Effector CD8-positive, alpha-beta T cell (primary cell): ENCODE measurements at regions not wholly inside any gene's neighbourhood (a gene's known extent, or its start where the extent isn't known, plus 50 kb on each side); places are given as distances from the start of the nearest gene placed in this dataset.
"Not testable (repeated sequence)": the region's sequence is repeated elsewhere in the genome, so short reads cannot be mapped to it uniquely, and the experiment has no call there.

ENCODE experiments used
- DNase-seq: peaks from one replicate; lab custom pipeline; 2025; lab: John Stamatoyannopoulos, UW

GRCh38 chr22:22193923-22194322 lies 50.7 kb upstream of the VPREB1 start:
- no peak for DNase-seq

DNA sequence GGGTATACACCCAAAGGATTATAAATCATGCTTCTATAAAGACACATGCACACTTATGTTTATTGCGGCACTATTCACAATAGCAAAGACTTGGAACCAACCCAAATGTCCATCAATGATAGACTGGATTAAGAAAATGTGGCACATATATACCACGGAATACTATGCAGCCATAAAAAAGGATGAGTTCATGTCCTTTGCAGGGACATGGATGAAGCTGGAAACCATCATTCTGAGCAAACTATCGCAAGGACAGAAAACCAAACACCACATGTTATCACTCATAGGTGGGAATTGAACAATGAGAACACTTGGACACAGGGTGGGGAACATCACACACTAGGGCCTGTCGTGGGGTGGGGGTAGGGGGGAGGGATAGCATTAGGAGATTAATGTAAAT lies 51.1 kb upstream of the VPREB1 start:
- not testable (repeated sequence) for DNase-seq

DNA sequence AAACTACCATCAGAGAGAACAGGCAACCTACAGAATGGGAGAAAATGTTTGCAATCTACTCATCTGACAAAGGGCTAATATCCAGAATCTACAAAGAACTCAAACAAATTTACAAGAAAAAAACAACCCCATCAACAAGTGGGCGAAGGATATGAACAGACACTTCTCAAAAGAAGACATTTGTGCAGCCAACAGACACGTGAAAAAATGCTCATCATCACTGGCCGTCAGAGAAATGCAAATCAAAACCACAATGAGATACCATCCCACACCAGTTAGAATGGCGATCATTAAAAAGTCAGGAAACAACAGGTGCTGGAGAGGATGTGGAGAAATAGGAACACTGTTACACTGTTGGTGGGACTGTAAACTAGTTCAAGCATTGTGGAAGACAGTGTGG lies 51.6 kb upstream of the VPREB1 start:
- not testable (repeated sequence) for DNase-seq

GRCh38 chr22:22189796-22190195 lies 54.8 kb upstream of the VPREB1 start:
- DNase-seq = not testable (repeated sequence)

DNA sequence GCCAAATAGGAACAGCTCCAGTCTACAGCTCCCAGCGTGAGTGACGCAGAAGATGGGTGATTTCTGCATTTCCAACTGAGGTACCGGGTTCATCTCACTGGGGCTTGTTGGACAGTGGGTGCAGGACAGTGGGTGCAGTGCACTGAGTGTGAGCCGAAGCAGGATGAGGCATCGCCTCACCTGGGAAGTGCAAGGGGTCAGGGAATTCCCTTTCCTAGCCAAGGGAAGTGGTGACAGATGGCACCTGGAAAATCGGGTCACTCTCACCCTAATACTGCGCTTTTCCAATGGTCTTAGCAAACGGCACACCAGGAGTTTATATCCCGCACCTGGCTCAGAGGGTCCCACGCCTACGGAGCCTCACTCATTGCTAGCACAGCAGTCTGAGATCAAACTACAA lies 56.7 kb upstream of the VPREB1 start:
- DNase-seq = not testable (repeated sequence)

DNA sequence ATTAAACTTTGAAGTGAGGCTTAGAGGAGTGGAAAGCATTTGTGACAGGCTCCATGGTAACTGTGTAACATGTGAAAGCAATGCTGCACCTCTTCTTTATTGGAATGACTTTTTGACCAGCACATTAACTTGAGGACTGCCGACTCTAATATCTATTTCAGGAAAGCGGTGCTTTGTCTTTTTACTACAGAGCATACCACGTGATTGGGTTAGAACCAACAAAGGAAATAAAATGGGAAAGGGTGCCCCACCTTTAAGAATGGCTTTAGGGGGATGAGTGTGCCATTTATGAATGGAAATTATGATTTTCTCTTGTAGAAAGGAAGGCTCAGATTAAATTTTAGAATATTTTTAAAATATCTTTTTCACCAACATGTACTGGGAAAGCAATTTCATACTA lies 57.3 kb upstream of the VPREB1 start:
- no peak for DNase-seq

- no peak for DNase-seq
Observed at GRCh38 chr22:22185844-22186499, 58.6 kb upstream of the VPREB1 start.

- DNase-seq = no peak
Observed at GRCh38 chr22:22185217-22185616, 59.4 kb upstream of the VPREB1 start.

DNA sequence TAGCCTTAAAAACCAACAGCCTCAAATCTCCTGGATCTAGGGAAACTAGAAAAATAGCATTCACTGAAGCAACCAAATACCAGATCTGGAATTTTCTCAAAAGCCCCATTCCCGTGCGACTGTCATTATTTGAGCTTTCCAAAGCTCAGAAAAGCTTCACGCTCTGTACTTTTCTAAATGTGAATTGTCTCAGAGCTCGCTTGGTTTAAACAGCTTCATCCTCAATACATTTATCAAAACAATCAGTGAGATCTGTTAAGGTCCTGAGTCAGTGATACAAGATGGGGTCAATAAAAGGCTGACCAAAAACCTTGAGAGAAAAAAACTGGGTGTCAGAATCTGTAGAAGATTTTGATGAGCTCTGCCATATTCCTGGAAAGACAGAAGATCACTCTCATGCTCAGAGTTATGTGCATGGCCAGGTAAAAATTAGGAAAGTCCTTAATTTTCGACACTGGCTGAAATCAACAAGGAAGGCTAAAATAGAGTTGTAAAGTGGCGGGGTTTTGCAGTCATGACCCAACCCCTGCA lies 60.2 kb upstream of the VPREB1 start:
- no peak for DNase-seq

GRCh38 chr22:22182990-22183264 lies 61.7 kb upstream of the VPREB1 start:
- no peak for DNase-seq

- no peak for DNase-seq
Observed at GRCh38 chr22:22182218-22182989, 62.2 kb upstream of the VPREB1 start.

- DNase-seq = no peak
Observed at GRCh38 chr22:22181341-22181850, 63.2 kb upstream of the VPREB1 start.

DNA sequence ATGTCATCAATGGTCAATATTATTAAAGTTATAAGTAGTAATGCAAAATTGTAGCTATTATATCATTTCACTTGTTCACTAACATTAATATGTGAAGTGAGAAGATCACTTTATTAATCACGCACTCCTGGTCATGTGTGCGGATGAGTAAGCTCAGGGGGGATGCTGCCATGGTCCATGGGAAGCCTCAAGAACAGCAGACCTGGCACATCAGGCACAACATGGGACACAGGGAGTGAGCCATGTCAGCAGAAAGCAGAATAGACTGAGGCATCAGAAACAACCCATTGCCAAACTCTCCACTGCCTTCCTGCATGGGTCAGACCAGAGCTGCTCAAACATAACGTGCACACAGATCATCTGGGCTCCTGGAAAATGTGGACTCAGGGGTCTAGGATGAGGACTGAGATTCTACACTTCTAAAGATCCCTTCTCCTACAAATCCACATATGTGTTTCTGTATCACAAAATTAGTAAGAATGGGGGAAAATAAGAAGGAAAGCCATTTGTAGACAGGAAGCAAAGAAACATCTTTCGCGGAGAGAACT lies 63.8 kb upstream of the VPREB1 start:
- DNase-seq = no peak

DNA sequence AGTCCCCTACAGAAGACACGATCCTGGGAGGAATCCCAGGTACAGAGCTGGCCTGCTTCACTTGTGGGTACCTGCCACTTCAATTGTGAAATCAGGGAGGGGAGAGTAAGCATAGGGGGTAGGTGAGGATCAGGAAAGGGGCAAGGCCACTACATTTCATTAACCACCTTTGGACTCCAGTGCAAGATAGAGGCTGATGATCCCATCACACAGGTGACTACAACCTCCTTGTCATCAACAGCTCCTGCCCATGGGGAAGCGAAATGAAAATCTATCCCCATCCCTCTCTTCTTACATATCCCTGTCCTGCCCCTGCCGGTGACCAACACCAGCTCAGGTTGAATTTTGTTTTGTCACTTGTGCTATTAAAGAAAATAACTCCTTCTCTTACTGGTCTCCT lies 64.7 kb upstream of the VPREB1 start:
- DNase-seq = no peak

DNA sequence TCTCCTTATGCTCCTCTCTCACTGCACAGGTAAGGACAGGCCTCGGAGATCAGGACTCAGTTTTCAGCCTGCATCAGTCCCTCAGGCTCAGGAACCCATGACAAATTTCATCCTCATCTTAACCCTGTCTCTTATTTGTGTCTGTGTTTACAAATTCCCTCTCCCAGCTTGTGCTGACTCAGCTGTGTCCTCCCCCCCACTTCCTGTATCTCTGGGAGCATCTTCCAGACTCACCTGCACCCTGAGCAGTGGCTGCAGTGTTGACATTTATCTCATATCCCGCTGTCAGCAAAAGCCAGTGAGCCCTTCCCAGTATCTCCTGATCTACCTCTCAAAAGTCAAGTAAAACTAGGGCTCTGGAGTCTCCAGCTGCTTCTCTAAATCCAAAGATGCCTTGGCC lies 65.6 kb upstream of the VPREB1 start:
- DNase-seq = no peak

DNA sequence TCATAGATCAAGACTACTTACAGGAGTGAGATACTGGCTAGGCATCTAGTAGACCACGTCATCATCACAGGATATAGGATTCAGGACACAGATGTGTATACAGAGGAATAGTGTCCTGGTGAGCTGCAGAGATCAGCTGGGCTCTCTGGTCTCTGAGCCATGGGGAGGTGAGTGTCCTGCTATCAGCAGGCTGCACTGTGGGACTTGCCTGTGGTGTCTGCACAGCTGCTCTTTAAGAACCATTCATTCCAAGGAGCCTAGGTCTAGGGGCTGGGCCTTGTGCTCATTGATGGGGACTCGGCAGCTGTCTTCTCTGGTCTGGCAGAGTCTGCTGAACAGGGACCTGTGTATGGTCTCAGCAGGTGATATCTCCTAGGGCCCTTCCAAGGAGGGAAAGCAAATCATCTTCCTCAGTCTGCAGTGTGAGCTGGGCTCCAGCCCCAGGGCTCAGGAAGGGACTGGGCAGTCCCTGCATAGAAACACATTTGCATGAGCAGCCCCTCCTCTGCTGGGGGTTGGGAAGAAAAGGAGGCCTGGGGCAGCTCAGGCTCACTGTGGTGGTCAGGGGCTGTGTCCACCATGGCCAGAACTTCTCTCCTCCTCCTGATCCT lies 66.1 kb upstream of the VPREB1 start:
- DNase-seq = no peak

DNA sequence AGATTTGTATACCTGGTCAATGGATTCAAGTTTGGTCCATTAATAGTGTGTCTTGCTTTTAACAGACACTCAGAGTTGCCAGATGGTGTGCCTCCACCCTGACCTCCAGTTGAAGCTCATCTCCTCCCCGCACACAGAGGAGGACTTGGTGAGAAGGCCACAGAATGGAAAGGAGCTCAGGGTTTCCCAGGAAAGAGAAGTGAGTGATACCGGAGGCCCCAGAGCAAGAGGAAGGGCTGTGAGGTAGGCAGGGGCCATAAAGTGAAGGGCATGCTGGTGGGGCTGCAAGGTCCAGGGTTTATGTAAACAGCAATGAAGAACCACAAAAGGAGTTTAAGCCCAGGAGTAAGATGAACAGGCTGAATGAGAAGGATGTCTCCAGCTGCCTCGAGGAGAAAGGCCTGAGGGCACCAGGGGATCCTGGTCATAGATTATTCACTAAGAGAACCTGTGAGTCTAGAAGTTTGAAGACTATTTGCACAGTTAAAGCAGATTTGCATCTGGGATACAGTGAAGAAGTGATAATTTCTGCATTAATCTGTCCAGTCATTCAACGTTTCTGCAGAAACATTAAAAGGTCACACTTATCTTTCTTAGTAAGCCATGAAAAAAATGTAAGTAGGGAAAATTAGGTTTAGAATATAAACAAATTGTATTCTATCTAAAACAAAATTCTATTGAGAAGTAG lies 67.5 kb upstream of the VPREB1 start:
- DNase-seq = no peak

DNA sequence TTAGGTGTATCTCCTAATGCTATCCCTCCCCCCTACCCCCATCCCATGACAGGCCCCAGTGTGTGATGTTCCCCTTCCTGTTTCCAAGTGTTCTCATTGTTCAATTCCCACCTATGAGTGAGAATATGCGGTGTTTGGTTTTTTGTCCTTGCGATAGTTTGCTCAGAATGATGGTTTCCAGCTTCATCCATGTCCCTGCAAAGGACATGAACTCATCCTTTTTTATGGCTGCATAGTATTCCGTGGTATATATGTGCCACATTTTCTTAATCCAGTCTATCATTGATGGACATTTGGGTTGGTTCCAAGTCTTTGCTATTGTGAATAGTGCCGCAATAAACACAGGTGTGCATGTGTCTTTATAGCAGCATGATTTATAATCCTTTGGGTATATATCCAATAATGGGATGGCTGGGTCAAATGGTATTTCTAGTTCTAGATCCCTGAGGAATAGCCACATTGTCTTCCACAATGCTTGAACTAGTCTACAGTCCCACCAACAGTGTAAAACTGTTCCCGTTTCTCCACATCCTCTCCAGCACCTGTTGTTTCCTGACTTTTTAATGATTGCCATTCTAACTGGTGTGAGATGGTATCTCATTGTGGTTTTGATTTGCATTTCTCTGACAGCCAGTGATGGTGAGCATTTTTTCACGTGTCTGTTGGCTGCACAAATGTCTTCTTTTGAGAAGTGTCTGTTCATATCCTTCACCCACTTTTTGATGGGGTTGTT lies 71.5 kb upstream of the VPREB1 start:
- not testable (repeated sequence) for DNase-seq

DNA sequence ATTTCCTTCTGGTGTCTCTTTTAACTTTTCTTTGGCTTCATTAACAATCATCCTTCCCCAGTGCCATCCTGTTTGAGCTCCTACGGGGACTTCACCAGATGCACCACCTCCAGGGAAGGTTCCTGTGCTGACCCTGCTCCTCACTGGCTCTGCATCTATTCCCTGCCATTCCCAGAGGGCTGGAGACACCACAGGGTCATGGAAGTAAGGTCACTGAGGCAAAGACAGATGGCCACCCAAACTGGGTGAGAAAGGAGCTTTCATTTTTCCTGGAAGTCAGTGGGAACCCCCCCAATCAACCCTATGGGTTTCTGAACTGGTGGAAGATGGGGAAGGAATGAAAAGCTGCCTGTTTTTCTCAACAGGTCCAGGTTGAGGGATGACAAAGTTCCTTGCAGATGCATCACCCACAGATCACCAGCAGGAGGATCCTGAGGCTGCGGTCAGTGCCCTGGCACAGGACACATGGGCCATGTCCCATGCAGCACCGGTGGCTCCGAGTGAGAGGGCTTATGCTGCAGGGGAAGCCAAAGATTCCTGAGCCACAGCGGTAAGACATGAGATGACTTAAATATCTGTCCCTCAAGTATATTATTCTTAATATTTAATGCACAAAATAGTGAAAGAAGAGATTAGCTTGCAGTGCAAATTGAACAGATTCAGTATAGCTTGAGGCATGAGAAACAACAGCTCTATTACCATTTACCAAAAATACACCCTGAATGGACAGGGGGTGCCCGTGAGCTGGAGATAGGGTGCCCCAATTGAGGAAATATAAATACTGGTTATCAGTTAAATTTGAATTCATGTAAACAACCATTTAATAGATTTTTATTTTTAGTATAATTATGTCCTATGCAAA lies 73.0 kb upstream of the VPREB1 start:
- no peak for DNase-seq

- DNase-seq = no peak
Observed at GRCh38 chr22:22169923-22170322, 74.7 kb upstream of the VPREB1 start.
